ENCODE measurements at regions not wholly inside any gene's neighbourhood (a gene's known extent, or its start where the extent isn't known, plus 50 kb on each side); places are given as distances from the start of the nearest gene placed in this dataset.
A peak's percentile ranks its signal among the peaks of the same experiment; 100 is the strongest.

GRCh38 chr2:199025146-199025545 is 432.6 kb downstream of the SATB2 start:
- H3K9me3 ChIP-seq (ENCODE audit: low read depth, low read length, poor library complexity, severe bottlenecking): no peaks in the 10 kb centered on the region
- DNase-seq (ENCODE audit: low spot score): no peak
- no peaks in the 10 kb centered on the region for H3K4me1 ChIP-seq (ENCODE audit: insufficient read depth, low read length, poor library complexity, severe bottlenecking)
- intact Hi-C loops (cut with micrococcal nuclease; ENCODE audit: unreplicated experiment): loop anchor here (10.0 kb wide), 1 partner anchor 460 kb away; no protein-coding TSS in a partner anchor
- ChIA-PET CTCF (no interaction called here), POLR2A (ENCODE audit: low non-redundant PET) (no interaction called here)
- no peaks in the 10 kb centered on the region for H3K27me3 ChIP-seq (replicated peaks; ENCODE audit: insufficient read depth, low read depth, low read length, poor library complexity)
- no peak overlapping the region for H3K4me3 ChIP-seq (ENCODE audit: low read depth, low read length, poor library complexity, severe bottlenecking)
- H3K36me3 ChIP-seq (ENCODE audit: insufficient read depth, low read length, poor library complexity, severe bottlenecking): no peaks in the 10 kb centered on the region
- no TSS peak for BruUV-seq (replicated peaks)
- TF ChIP-seq, protein P1, sequence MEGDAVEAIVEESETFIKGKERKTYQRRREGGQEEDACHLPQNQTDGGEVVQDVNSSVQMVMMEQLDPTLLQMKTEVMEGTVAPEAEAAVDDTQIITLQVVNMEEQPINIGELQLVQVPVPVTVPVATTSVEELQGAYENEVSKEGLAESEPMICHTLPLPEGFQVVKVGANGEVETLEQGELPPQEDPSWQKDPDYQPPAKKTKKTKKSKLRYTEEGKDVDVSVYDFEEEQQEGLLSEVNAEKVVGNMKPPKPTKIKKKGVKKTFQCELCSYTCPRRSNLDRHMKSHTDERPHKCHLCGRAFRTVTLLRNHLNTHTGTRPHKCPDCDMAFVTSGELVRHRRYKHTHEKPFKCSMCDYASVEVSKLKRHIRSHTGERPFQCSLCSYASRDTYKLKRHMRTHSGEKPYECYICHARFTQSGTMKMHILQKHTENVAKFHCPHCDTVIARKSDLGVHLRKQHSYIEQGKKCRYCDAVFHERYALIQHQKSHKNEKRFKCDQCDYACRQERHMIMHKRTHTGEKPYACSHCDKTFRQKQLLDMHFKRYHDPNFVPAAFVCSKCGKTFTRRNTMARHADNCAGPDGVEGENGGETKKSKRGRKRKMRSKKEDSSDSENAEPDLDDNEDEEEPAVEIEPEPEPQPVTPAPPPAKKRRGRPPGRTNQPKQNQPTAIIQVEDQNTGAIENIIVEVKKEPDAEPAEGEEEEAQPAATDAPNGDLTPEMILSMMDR (conservative IDR thresholded peaks at IDR 0.05; ENCODE audit: low read depth, low read length): no peak
- no peak for TF ChIP-seq EZH2 (IDR thresholded peaks at IDR 0.05; ENCODE audit: borderline replicate concordance, low read depth, low read length, poor library complexity, severe bottlenecking)
- no peak overlapping the region for H3K27ac ChIP-seq (ENCODE audit: low read depth, low read length, poor library complexity, severe bottlenecking)

GRCh38 chr2:199024224-199024623 is 433.5 kb downstream of the SATB2 start:
- no peak overlapping the region for H3K27ac ChIP-seq (ENCODE audit: low read depth, low read length, poor library complexity, severe bottlenecking)
- BruUV-seq (replicated peaks): no TSS peak
- no peak overlapping the region for H3K4me3 ChIP-seq (ENCODE audit: low read depth, low read length, poor library complexity, severe bottlenecking)
- no peaks in the 10 kb centered on the region for H3K36me3 ChIP-seq (ENCODE audit: insufficient read depth, low read length, poor library complexity, severe bottlenecking)
- ChIA-PET POLR2A (ENCODE audit: low non-redundant PET) (no interaction called here), CTCF (no interaction called here)
- no peaks in the 10 kb centered on the region for H3K9me3 ChIP-seq (ENCODE audit: low read depth, low read length, poor library complexity, severe bottlenecking)
- DNase-seq (ENCODE audit: low spot score): no peak
- H3K4me1 ChIP-seq (ENCODE audit: insufficient read depth, low read length, poor library complexity, severe bottlenecking): no peaks in the 10 kb centered on the region
- intact Hi-C loops (cut with micrococcal nuclease; ENCODE audit: unreplicated experiment): loop anchor here (10.0 kb wide), 1 partner anchor 461 kb away; no protein-coding TSS in a partner anchor
- TF ChIP-seq, protein P1 (conservative IDR thresholded peaks at IDR 0.05; ENCODE audit: low read depth, low read length): no peak
- TF ChIP-seq EZH2 (IDR thresholded peaks at IDR 0.05; ENCODE audit: borderline replicate concordance, low read depth, low read length, poor library complexity, severe bottlenecking): no peak
- H3K27me3 ChIP-seq (replicated peaks; ENCODE audit: insufficient read depth, low read depth, low read length, poor library complexity): no peaks in the 10 kb centered on the region

DNA sequence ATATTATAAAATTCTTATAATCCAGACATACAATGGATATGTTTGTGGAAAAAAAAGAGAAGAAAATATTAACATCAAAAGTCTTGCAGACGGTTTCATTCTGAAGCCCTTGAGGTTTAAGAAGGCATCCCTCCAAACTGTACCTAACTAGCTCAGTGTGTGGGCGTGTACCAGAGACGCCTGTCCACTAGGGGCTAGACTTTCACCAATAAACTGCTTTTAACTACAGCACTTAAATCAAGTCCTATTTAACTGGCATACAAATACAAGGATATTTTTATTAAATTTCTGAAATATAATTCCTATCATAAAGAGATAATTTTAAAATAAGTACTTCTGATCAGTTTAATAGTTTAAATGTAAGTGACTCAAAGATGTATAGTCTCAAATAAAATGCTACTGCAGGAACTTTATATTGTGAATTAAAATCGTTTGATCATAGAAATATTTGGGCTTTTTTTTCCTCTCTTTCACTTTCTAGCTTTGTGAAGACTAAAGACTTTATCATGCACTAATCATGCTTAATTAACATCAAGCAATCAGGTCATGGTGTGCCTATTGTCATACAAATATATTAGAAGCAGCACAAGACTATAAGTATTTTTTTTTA is 437.7 kb downstream of the SATB2 start:
- POLR2A ChIA-PET (ENCODE audit: low non-redundant PET): no interaction called here
- Histone ChIP-seq H3K27me3 (replicated peaks; ENCODE audit: insufficient read depth, low read depth, low read length, poor library complexity) (no peaks in the 10 kb centered on the region), H3K4me1 (ENCODE audit: insufficient read depth, low read length, poor library complexity, severe bottlenecking) (no peaks in the 10 kb centered on the region), H3K36me3 (ENCODE audit: insufficient read depth, low read length, poor library complexity, severe bottlenecking) (no peaks in the 10 kb centered on the region), H3K27ac (ENCODE audit: low read depth, low read length, poor library complexity, severe bottlenecking) (no peak overlapping the region), H3K9me3 (ENCODE audit: low read depth, low read length, poor library complexity, severe bottlenecking) (no peaks in the 10 kb centered on the region), H3K4me3 (ENCODE audit: low read depth, low read length, poor library complexity, severe bottlenecking) (no peak overlapping the region)
- no peak for TF ChIP-seq EZH2 (IDR thresholded peaks at IDR 0.05; ENCODE audit: borderline replicate concordance, low read depth, low read length, poor library complexity, severe bottlenecking)
- TF ChIP-seq, protein P1 (conservative IDR thresholded peaks at IDR 0.05; ENCODE audit: low read depth, low read length): peak; percentile 59
- CTCF ChIA-PET: interaction anchor here (1.0 kb wide), 1 partner anchor 469 kb away, joined by 3 read pairs; no protein-coding TSS in a partner anchor
- intact Hi-C loops (cut with micrococcal nuclease; ENCODE audit: unreplicated experiment): loop anchor here (10.0 kb wide), 1 partner anchor 465 kb away; no protein-coding TSS in a partner anchor
- no TSS peak for BruUV-seq (replicated peaks)
- DNase-seq (ENCODE audit: low spot score): peak; percentile 51

Data from A673 (cell line).